HG03060 (cell line): ENCODE measurements at regions not wholly inside any gene's neighbourhood (a gene's known extent, or its start where the extent isn't known, plus 50 kb on each side); places are given as distances from the start of the nearest gene placed in this dataset.

Experiments
- ATAC-seq: cut with Tn5 transposase; IDR thresholded peaks from one replicate; pipeline ENCODE4 v1.9.1; 2021; ENCODE audit warnings: low read depth, moderate number of reproducible peaks; ENCODE audit not compliant: unreplicated experiment

DNA sequence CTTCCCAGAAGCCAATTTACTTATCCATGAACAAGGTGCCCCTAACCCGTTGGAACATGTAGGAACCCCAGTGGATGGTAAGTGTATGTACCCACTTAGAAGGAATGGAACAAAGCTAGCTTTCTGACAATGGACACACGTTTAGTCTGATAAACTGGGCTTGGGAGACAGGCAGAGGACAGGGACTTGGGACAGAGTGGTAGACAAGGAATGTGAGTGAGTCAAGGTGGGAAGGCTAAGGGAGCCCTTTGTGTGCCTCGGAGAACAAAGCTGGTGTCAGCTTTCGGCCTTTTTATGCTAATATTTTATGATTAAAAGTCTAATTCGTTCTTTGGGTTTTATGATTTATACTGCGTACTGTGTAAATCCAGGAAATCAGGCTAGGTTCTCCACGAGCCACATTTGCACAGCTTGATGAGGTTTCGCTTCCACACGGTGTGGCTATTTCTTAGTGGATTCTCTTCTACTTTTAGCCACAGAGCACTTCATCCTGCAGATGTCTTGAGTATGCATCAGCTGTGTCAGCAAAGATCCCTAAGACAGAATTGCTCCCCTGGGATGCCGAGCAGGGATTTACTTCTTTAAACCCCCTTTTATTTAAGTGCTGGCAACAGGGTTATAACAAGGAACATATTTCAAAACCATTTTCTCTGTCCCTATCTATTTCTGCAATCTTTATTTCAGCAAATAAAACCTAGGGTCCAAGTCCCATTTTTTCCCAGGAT, 258.5 kb downstream of the DLEU7 start:
- ATAC-seq: no peak

DNA sequence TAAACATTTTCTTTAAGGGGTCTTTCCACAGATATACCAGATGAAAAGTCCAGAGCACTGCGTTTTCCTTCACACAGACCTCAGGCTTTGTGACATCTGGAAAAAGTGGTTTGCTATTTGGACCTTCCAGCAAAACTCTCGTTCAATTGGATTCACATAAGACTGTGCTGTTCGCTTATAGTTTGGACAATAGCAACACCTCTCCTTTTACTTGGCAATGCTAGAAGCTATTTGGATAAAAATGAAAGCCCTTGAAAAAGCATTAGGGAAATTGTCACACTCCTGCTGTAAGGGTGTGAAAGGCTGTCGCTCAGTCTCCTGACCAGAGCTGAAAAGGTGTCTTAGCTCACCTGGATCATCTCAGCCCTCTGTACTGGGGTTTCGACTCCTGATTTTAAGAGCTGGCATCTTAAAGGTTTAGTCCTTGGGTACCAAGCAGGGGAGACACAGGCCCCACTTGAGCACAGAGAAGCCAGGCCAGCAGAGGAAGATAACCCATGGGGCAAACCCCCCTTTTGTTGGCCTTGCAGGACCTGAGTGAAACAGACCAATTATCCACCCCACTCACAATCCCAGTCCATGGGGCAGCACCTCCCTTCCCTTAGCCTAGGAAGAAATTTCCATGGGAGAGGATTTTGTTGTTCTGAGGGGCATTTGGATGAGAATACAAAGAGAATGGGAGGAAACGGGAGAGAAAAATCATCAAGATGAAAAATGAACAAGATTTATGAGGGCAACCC, 257.6 kb downstream of the DLEU7 start:
- ATAC-seq: no peak

DNA sequence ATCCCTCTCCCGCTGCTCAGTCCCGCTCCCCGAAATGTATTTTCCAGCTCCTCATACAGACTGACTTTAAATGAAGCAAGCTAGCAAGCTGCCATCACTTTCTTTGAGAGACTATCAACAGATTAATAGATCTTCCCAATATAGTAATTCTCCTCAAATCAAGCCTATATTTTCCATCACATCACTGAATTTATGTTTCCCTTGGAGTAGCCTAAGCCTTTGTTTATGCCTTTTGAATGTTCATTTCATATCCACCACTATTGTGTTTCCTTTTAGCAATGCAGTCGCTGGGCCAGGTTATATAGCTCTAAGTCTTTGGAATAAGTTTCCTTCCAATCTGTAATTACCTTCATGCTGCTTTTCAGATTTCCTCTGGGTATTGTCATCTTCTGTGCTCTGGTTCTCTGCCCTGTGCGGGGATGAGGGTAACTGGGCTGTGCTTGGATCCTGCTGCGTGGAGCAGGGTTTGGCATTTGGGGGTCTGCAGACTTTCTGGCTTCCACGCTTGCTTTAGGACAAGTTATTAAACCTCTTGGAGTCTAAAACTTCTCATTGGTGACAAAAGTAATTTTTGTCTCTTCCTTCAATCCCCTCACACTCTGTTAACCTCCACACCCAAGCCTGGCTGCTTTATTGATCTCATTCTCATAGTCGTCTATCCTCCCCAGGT, 256.9 kb downstream of the DLEU7 start:
- ATAC-seq: no peak

DNA sequence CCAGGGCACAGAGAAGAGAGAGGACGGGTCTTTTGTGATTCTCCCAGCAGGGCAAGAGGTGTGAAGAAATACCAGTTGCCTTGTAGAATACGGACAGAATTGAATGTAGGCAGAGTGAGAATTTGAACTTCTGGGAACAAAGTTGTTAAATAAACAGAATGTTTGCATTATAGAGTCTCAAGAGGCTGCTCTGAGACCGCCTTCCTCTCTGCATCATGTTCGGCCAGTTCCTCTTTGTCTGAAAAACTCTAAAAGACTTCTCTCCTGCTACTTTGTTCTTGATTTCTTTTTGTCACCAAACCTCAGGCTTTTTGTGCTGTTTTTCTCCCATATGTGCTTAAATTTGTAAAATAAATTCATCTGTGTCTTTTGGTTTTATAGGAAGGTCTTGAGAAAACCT, 256.4 kb downstream of the DLEU7 start:
- ATAC-seq: no peak

DNA sequence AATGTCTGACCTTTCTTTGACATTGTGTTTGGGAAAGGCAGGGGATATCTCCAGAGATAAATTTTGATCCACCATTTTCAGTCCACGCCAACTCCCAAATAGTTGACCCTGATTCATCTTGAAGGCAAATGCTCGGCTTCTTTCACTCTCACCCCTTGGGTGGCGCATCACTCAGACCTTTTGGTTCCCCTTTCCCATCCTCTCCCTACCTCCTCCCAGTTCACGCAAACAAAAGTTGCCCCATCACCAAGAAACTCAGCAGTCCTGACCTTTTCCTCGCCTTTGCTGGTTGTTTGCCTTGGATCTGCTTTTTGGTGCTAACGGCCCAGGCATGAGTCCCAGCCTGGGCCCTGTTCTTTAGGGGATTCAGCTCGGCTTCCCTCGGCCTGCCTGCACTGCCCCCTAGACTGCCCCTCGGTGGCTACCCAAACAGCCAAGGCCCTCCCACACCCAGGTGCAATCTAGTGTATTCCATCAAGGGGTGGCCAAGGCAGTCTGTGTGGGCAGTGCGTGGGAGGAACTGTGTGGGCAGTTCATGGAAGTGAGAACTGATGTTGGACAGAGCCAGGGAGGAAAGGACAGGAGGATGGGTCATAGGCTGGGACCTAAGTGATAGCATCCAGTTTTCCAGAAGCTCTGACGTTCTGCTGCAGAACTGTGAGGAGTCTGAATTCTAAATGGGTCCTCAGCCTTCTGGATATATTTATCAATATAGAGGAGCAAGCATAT, 255.7 kb downstream of the DLEU7 start:
- no peak for ATAC-seq

DNA sequence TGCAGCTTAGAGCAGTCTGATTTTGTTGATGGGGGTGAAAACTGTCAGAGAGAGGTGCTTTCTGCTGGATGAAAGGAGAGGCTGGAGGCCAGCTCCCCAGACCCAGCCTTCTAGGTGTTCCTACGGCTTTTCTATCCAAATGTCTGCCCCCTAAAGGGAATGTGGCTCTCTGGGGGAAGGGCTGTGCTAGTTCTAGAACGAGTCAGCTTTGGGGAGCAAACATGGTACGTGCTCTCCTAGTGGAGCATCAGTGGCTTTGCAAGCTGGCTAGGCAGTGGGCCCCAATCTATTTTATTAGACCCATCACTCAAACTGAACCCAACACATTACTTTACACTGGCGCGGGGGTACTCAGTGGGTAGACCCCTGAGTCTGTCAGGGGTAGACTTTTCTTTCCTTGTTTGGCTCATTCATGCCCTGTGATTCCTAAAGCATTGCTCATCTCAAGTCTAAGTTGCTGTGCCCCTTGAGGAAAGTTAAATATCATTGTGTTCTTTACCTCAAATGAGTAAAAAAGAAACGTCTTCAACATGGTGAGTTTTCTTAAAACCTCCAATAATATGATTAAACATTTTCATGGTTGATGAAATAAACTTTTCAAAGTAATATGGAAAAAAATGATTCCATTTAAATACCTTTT, 254.9 kb downstream of the DLEU7 start:
- ATAC-seq: no peak

DNA sequence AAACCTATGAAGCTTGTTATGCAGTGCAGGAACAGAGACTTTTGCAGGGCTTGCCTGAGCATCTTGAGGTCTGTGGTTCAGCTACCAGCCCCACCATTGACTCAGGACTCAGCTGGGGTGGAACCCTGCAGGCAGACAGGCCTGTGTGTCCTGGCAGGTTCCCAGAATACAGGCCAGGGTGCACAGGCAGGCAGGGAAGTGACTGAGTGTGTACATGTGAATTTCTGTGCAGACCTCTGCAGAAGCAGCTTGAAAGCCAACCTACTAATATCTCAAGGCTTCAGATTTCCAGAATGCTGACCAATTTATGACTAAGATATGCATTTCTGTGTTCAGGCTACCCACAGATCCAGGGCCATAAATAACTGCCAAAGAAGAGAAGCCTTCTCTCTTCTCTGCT, 254.4 kb downstream of the DLEU7 start:
- ATAC-seq: no peak

DNA sequence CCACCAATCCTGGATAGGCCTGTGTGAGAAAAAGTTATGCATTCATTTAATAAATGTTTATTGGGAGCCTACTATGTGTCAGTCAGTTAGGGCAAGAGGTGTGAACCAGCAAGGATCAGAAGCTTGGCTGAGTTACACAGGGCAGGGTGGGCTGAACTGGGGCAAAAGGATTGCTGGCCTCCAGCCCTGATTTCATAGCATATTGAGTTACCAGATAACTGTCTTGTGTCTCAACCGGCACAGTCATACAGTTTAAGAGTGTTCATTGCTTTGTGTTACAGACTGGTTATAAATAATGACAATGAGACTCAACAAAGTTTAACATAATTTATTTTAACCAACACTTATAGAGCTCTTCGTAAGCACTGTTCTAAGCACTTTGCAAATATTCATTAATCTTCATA, 253.8 kb downstream of the DLEU7 start:
- no peak for ATAC-seq

DNA sequence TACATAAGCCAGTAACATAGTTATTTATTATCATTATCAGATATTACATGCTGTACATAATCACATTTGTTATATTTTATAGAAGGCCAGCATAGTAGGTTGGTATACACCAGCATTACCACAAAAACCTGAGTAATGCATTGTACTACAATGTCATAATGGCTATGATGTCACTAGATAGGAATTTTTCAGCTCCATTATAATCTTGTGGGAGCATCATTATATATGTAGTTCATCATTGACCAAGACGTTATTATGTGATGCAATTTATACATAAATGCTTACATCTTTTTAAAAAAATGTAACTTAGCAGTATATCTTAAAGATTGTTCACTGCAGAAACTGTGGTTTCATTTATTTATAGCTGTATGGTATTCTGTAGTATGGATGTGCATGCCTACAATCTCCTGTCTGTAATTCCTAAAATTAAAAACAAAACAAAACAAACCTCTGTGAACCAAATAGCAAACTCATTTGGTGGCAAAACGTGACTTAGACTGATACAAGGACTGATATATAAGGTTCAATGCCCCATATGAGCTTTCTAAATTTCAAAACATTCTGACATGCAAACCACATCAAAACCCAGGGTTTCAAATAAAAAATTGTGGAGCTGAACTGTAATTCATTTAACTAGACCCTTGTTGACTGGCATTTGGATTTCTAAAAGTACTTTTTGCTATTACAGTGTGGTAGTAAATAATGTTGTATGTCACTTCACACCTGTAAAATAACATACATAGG, 250.9 kb downstream of the DLEU7 start:
- no peak for ATAC-seq

DNA sequence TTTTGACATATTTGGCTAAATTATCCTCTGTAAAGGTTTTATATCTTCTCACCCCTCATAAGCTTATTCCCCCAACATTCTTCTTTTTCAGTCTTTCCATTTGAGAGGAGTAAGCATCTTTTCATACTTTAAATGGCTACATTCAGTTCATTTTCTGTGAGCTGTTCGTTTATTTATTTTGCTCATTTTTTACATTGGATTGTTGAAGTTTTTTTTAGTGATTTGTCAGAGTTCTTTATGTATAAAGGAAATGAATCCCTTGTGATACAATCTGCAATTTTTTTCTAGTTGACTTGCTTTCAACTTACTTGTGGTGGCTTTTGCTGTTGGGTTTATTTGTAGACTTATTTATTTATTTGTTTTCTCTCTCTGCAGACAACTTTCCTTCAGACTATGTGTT, 250.3 kb downstream of the DLEU7 start:
- ATAC-seq: no peak

DNA sequence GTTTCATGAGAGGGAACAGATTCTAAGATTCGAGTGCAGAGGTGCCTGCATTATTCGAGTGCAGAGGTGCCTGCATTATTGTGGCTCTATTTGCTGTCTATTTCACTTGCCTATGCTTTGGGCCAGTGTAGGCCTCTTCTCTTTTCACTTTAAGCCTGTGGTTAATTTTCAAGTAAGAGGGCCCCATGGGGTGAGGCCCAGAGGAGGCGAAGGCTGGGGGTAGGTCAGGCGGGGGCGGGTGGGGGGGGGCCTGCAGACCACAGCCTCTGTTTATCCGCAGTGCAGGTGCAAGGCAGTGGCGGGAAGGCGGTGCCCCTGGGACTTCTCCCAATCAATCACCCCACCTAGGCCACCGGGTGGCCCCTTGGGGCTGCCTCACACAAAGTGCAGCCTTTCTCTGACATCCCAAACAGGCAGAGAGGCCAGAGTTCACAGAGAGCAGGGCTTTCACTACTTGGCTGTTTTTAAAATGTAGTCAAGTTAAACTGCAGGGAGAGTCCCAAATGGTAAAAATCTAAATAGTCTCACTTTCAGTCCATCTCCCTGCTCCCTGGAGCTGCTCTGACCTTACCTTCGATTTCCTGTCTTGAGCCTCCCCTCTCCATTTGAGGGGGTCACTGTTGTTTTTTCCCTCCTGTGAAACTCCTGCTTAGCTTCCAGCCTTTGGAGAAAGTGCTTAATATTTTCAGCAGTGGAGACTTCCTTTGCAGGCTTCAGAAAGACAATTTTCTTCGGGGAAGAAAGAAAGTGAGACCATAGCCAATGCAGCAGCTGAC, 249.0 kb downstream of the DLEU7 start:
- ATAC-seq: peak; percentile 71

DNA sequence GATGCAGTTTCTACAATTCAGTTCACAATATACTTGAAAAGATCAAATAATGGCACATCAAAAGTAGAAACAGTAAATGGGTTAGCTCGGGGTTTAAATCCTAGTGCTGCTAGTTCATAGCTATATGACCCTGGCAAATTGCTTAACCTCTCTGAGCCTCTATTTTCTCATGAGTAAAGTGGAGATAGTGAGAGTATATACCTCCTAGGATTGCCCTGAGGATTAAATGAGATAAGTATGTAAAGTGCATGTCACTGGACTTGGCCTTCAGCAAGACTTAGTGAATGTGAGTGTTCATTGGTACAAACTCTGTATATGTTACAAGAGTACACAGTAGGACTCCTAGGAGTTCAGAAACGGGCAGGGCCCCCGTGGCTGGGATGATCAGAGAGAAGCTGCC, 248.3 kb downstream of the DLEU7 start:
- no peak for ATAC-seq

DNA sequence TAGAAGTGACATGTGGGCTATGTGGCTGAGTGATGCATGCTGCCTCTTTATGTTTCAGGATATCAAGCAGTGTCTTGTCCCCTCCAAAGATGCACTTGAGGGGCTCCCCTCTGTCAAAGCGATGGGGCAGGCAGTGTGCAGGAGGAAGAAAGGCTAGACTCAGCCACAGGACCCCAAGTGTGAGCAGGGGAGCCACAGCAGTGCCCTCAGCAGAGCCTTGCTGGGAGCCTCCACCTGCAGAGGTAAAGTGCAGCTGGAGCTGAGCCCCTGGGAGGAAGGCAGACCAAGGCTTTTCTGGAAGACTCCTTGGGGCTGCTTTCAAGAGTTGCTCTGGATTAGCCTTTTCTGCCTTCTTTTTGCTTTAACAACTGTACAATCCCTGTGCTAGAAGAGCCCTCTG, 247.3 kb downstream of the DLEU7 start:
- ATAC-seq: no peak

DNA sequence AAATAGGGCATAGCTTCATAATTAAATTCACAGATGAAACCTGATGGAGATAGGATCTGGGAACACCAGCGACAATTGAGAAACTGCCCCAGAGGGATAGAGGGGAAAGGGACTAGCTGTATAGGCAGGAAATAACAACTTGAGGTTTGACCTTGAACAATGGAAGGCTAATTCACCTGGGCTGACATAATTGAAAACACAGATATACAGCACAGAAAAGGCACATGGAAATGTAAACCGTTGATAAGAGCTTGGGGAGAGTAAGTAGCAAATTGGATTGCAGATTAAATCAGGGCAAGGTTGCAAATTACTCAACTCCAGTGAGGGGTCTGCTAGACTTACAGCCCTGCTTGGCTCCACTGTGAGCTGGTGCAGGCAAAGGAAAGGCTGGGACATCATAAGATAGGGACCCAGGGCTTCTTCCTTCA, 246.7 kb downstream of the DLEU7 start:
- ATAC-seq: no peak

DNA sequence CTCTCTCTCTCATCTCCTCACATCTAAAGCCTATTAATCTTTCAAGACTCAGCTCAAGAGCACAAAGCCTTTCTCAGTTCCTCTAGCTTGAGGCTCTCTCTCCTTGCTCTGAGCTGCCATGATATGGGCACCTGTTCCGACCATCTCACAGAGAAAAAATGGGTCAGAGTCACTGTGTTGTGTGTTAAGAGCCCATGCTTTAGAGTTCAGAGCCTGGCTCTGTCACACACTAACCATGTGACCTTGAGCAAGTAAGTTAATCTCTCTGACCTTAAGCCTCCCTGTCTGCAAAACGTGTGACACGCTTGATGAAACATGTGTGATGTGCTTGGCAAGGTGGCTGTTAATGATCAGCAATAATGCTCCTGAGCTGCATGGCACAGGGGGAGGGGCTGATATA, 245.2 kb downstream of the DLEU7 start:
- no peak for ATAC-seq

DNA sequence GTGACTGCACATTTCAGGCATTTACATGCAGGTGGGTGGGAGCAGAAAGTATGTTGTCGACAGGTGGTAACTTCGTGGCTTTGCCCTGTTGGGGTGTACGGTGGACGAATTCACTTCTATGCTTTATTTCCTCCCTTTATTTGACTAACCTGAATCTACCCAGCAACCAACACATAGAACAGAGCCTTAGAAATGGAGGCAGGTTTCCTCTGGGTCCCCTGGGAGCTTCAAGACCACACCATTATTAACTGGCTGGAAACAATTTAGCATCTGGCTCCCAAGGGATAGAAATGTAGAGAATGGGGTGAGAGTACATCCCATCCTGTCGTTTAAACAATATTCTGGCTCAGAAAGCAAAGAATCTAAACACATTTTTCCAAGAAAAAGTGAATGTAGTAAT, 244.4 kb downstream of the DLEU7 start:
- ATAC-seq: no peak

DNA sequence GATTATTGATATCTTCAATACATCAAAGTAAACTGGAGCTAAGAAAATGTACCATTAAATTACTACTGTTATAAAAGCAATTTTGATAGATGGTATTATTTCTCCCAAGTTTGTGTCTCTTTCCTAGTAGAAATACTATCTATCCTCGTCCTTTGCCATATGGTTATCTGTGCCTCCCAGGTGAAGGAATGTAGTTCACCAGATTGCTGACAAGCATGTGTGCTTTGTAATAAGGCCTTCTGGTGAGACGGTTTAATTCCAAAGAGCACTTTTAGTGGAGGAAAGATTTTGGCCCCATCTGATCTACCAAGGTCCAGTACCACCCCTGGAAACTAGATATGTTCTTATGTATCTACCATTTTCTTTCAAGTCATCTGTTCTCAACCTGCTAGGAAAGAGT, 243.6 kb downstream of the DLEU7 start:
- no peak for ATAC-seq

DNA sequence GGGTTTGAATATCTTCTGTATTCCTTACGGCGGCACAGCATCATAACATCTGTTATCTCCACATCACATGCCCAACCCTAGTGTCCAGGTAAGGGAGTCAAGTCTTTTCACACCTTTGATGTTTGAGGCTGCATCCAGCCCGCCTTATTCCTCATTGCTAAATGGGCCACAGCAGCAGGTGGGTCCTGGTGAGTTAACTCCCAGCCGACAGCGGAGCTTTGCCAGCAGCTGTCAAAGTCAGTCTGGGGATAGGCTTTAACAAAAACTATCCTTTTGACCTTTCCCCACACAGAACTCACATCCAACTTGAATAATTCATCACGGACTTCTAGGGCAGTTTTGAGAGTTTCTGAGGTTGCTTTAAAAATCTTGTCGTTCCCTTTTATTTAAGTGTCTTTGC, 235.1 kb downstream of the DLEU7 start:
- ATAC-seq: no peak

DNA sequence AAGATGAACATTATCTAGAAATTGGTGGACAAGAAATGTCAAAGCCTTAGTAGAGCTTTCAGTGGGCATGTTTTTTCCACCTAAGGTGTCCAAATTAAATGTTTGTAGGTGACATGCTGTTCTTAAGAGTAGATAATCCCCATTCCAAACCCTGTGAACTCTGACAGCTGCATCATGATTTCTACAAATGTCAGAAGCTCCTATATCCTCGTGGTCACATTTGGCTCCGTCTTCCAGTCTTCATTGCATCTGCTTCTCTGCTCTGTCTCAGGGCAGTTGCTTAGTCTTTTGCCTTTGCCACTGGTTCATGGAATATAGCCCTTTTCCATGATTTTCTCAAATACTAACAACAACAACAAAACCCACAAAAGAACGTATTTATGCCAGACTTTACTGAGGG, 234.5 kb downstream of the DLEU7 start:
- ATAC-seq: no peak
